ENCODE measurements at regions not wholly inside any gene's neighbourhood (a gene's known extent, or its start where the extent isn't known, plus 50 kb on each side); places are given as distances from the start of the nearest gene placed in this dataset.

DNA sequence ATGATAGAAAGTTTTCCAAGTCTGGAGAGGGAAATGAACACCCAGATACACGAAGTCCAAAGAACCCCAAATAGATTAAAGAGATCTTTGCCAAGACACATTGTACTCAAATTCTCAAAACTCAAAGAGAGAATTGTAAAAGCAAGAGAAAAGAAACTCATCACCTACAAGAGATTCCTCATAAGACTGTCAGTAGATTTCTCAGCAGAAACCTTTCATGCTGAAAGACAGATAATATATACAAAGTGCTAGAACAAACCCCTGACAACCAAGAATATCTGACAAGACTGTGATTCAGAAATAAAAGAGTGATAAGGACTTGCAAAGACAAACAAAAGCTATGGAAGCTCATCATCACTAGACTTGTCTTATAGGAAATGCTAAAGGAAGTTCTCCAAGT is 326.7 kb upstream of the ZNF608 start:
- H3K4me3 ChIP-seq: no peak overlapping the region
- FAIRE-seq (no peak), ATAC-seq (no peak), DNase-seq (ENCODE audit: low read depth, low spot score) (no peak)
- in situ Hi-C loops (cut with MboI) (no loop called here), intact Hi-C loops (cut with micrococcal nuclease; ENCODE audit: unreplicated experiment) (no loop called here)
- no peak overlapping the region for H3K9ac ChIP-seq (ENCODE audit: control insufficient read depth, insufficient read depth, low read length)
- H3K27me3 ChIP-seq (replicated peaks in 1 of 2; ENCODE audit: control insufficient read depth in 2 of 2, insufficient read depth in 2 of 2, low read length in 1 of 2): no peaks in the 10 kb centered on the region
- no peak overlapping the region for H3K4me2 ChIP-seq (ENCODE audit: control insufficient read depth, insufficient read depth)
- H3K27ac ChIP-seq (ENCODE audit: control insufficient read depth, insufficient read depth): no peak overlapping the region
- RAD21 ChIA-PET (ENCODE audit: unreplicated experiment): no interaction called here
- SMC1A ChIA-PET (ENCODE audit: uncharacterized antibody, unreplicated experiment): interaction anchor here (1.1 to 1.2 kb wide), 2 partner anchors 15 to 30 kb away, joined by 4 to 5 read pairs; no protein-coding TSS in a partner anchor
- CTCF ChIA-PET: no interaction called here
- no peaks in the 10 kb centered on the region for H3K79me2 ChIP-seq (ENCODE audit: control insufficient read depth, insufficient read depth, low read length)
- BruUV-seq (replicated peaks): no TSS peak
- WGBS (ENCODE audit: insufficient coverage, insufficient replicate concordance, low lambda C conversion rate, missing lambda C conversion rate): 0% methylated on average over 1 of the region's 1 CpG
- no peak overlapping the region for H2AFZ ChIP-seq (ENCODE audit: control insufficient read depth, low read depth, low read length)
- no peaks in the 10 kb centered on the region for H3K4me1 ChIP-seq (ENCODE audit: control insufficient read depth, insufficient read depth, low read length)
- H4K20me1 ChIP-seq (ENCODE audit: control insufficient read depth, insufficient read depth): no peaks in the 10 kb centered on the region
- H3K36me3 ChIP-seq (ENCODE audit: control insufficient read depth in 2 of 2, insufficient read depth in 2 of 2, low read length in 1 of 2): no peaks in the 10 kb centered on the region
- peaks cover 2% of the 10 kb centered on the region; the same call in 2 of the 3 replicates for H3K9me3 ChIP-seq (replicated peaks; ENCODE audit: control insufficient read depth, insufficient read depth, low read length)
- peak; percentile 92 for TF ChIP-seq CBX5 (IDR thresholded peaks at IDR 0.05; ENCODE audit: low read depth)
- no peak for TF ChIP-seq POLR2AphosphoS5 (IDR thresholded peaks at IDR 0.05; ENCODE audit: low read length)
- POLR2A ChIA-PET: no interaction called here

DNA sequence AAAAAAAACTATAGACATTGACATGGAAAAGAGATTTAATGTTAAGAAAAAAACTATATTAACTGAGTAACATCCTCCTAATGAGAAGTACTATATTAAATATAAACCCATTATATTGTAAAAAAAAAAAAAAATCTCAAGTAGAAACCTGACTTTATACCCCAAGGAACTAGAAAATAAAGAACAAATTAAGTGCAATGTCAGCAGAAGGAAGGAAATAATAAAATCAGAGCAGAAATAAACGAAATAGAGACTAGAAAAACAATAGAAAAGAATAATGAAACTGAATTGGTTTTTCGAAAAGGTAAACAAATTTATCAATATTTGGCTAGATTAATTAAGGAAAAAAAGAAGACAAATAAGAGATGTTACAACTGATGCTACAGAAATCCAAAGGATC is 329.1 kb upstream of the ZNF608 start:
- no peak overlapping the region for H3K27ac ChIP-seq (ENCODE audit: control insufficient read depth, insufficient read depth)
- H3K4me1 ChIP-seq (ENCODE audit: control insufficient read depth, insufficient read depth, low read length): no peaks in the 10 kb centered on the region
- no peak for ATAC-seq
- H3K4me2 ChIP-seq (ENCODE audit: control insufficient read depth, insufficient read depth): no peak overlapping the region
- no peak for DNase-seq (ENCODE audit: low read depth, low spot score)
- no peaks in the 10 kb centered on the region for H4K20me1 ChIP-seq (ENCODE audit: control insufficient read depth, insufficient read depth)
- in situ Hi-C loops (cut with MboI): no loop called here
- FAIRE-seq: no peak
- no peaks in the 10 kb centered on the region for H3K36me3 ChIP-seq (ENCODE audit: control insufficient read depth in 2 of 2, insufficient read depth in 2 of 2, low read length in 1 of 2)
- ChIA-PET SMC1A (ENCODE audit: uncharacterized antibody, unreplicated experiment) (no interaction called here), RAD21 (ENCODE audit: unreplicated experiment) (no interaction called here), POLR2A (no interaction called here), CTCF (no interaction called here)
- H3K9me3 ChIP-seq (replicated peaks; ENCODE audit: control insufficient read depth, insufficient read depth, low read length): peaks cover 2% of the 10 kb centered on the region; the same call in 2 of the 3 replicates
- no peak overlapping the region for H3K4me3 ChIP-seq
- intact Hi-C loops (cut with micrococcal nuclease; ENCODE audit: unreplicated experiment): no loop called here
- no peak overlapping the region for H2AFZ ChIP-seq (ENCODE audit: control insufficient read depth, low read depth, low read length)
- TF ChIP-seq POLR2A (IDR thresholded peaks at IDR 0.05; ENCODE audit: low read depth, low read length) (no peak), IKZF1 (conservative IDR thresholded peaks at IDR 0.05) (no peak), HDGF (IDR thresholded peaks at IDR 0.05) (no peak), HCFC1 (IDR thresholded peaks at IDR 0.05; ENCODE audit: low read length) (no peak), ZNF274 (IDR thresholded peaks at IDR 0.05; ENCODE audit: insufficient read depth, insufficient read length) (no peak), TAF1 (IDR thresholded peaks at IDR 0.05; ENCODE audit: borderline replicate concordance, low read depth, low read length) (no peak), EP300 (IDR thresholded peaks at IDR 0.05; ENCODE audit: borderline replicate concordance in 1 of 2, control insufficient read depth in 1 of 2, low read depth in 2 of 2, low read length in 2 of 2) (no peak), KAT2A (conservative IDR thresholded peaks at IDR 0.05; ENCODE audit: control insufficient read depth, low read depth, low read length) (no peak), TARDBP (IDR thresholded peaks at IDR 0.05; ENCODE audit: borderline replicate concordance) (no peak), FOXM1 (IDR thresholded peaks at IDR 0.05; ENCODE audit: low read depth, low read length) (no peak), SUZ12 (IDR thresholded peaks at IDR 0.05; ENCODE audit: unreplicated experiment) (no peak), MYC (IDR thresholded peaks at IDR 0.05; ENCODE audit: insufficient read depth, insufficient read length, insufficient replicate concordance, low read length, severe bottlenecking) (no peak), POLR2AphosphoS2 (IDR thresholded peaks at IDR 0.05; ENCODE audit: low read depth, low read length) (no peak), SMC3 (IDR thresholded peaks at IDR 0.05; ENCODE audit: borderline replicate concordance, low read length) (no peak), MXI1 (IDR thresholded peaks at IDR 0.05; ENCODE audit: low read depth, low read length) (no peak), NFYB (IDR thresholded peaks at IDR 0.05; ENCODE audit: insufficient read depth, low read depth, low read length) (no peak)
- WGBS (ENCODE audit: insufficient coverage, insufficient replicate concordance, low lambda C conversion rate, missing lambda C conversion rate): 18% methylated on average over 2 of the region's 2 CpGs
- no peaks in the 10 kb centered on the region for H3K27me3 ChIP-seq (replicated peaks in 1 of 2; ENCODE audit: control insufficient read depth in 2 of 2, insufficient read depth in 2 of 2, low read length in 1 of 2)
- H3K9ac ChIP-seq (ENCODE audit: control insufficient read depth, insufficient read depth, low read length): no peak overlapping the region
- H3K79me2 ChIP-seq (ENCODE audit: control insufficient read depth, insufficient read depth, low read length): no peaks in the 10 kb centered on the region
- BruUV-seq (replicated peaks): no TSS peak

All from GM12878 (cell line).